CD14-positive monocyte (primary cell): ENCODE measurements at regions not wholly inside any gene's neighbourhood (a gene's known extent, or its start where the extent isn't known, plus 50 kb on each side); places are given as distances from the start of the nearest gene placed in this dataset.

ENCODE experiments used
- DNase-seq, 3 donors: peaks; one replicate each; pipeline ENCODE4 v3.0.0-alpha.2; 2011 to 2022
- H2AFZ ChIP-seq: 2 replicates; pipeline ENCODE4 v1.6.0; 2012; ENCODE audit warnings: mild to moderate bottlenecking, low read depth, low read length, inconsistent platforms; ENCODE audit not compliant: insufficient read depth, poor library complexity, severe bottlenecking
- H3K27ac ChIP-seq, 2 donors: 1 replicate in 1 of 2; 2 replicates in 1 of 2; pipeline ENCODE4 v1.5.1; 2012 to 2013; ENCODE audit warnings: low read length in 2 of 2, control low read depth in 1 of 2, inconsistent platforms in 1 of 2, low read depth in 1 of 2, mild to moderate bottlenecking in 1 of 2
- H3K27me3 ChIP-seq, 2 donors: one replicate each; pipeline versions ENCODE4 v1.6.0 to v1.6.1; 2011 to 2013; ENCODE audit warnings: low read length in 2 of 2; ENCODE audit not compliant: control insufficient read depth in 2 of 2, insufficient read depth in 2 of 2
- H3K36me3 ChIP-seq, 2 donors: replicated peaks in 1 of 2; 1 replicate in 1 of 2; 2 replicates in 1 of 2; pipeline versions ENCODE4 v1.5.1 to v1.6.1; 2012 to 2013; ENCODE audit warnings: low read length in 2 of 2, control low read depth in 1 of 2, inconsistent platforms in 1 of 2, mild to moderate bottlenecking in 1 of 2; ENCODE audit not compliant: insufficient read depth in 2 of 2, control insufficient read depth in 1 of 2
- H3K4me1 ChIP-seq, 2 donors: 1 replicate in 1 of 2; 2 replicates in 1 of 2; pipeline versions ENCODE4 v1.5.1 to v1.6.1; 2012 to 2013; ENCODE audit warnings: low read length in 2 of 2, control low read depth in 1 of 2, inconsistent platforms in 1 of 2, mild to moderate bottlenecking in 1 of 2, moderate library complexity in 1 of 2; ENCODE audit not compliant: insufficient read depth in 2 of 2, control insufficient read depth in 1 of 2
- H3K4me2 ChIP-seq: replicated peaks from 2 replicates; pipeline ENCODE3; 2012; ENCODE audit warnings: low read length, moderate library complexity, mild to moderate bottlenecking; ENCODE audit not compliant: poor library complexity, severe bottlenecking; ENCODE audit errors: extremely low read depth
- H3K4me3 ChIP-seq, 3 experiments: fragments of 200-600 bp in 1 of 3; sonication (generic) in 1 of 3; replicated peaks in 1 of 3; 1 replicate in 2 of 3; 2 replicates in 1 of 3; pipeline ENCODE4 v1.5.1; 2011 to 2013; ENCODE audit warnings: low read length in 3 of 3, mild to moderate bottlenecking in 3 of 3, control low read depth in 2 of 3, low read depth in 2 of 3, inconsistent platforms in 1 of 3, moderate library complexity in 1 of 3
- H3K79me2 ChIP-seq: 2 replicates; pipeline ENCODE4 v1.6.0; 2012; ENCODE audit warnings: mild to moderate bottlenecking, control low read depth, inconsistent platforms, low read length, moderate library complexity; ENCODE audit not compliant: insufficient read depth
- H3K9ac ChIP-seq: 2 replicates; pipeline ENCODE4 v1.6.0; 2017; ENCODE audit warnings: low read length, mild to moderate bottlenecking; ENCODE audit not compliant: insufficient read depth, poor library complexity, severe bottlenecking
- H3K9me3 ChIP-seq, 2 donors: replicated peaks in 1 of 2; 1 replicate in 1 of 2; 2 replicates in 1 of 2; pipeline versions ENCODE4 v1.5.1 to v1.6.1; 2012 to 2013; ENCODE audit warnings: low read length in 2 of 2, control low read depth in 1 of 2; ENCODE audit not compliant: control insufficient read depth in 1 of 2, insufficient read depth in 1 of 2
- H4K20me1 ChIP-seq: 2 replicates; pipeline ENCODE4 v1.6.0; 2012; ENCODE audit warnings: mild to moderate bottlenecking, low read length, control low read depth, moderate library complexity; ENCODE audit not compliant: insufficient read depth
- H3K27ac Mint-ChIP-seq, 7 donors: one replicate each; pipeline ENCODE4 v1.8.0; 2020; ENCODE audit warnings: mild to moderate bottlenecking in 7 of 7, mixed read lengths in 7 of 7, moderate library complexity in 6 of 7, inconsistent platforms in 2 of 7
- H3K27me3 Mint-ChIP-seq, 3 donors: one replicate each; pipeline ENCODE4 v1.8.0; 2021 to 2022; ENCODE audit warnings: low read depth in 3 of 3, mild to moderate bottlenecking in 3 of 3, mixed read lengths in 3 of 3, moderate library complexity in 3 of 3, inconsistent platforms in 1 of 3
- H3K36me3 Mint-ChIP-seq, 2 donors: one replicate each; pipeline ENCODE4 v1.8.0; 2020; ENCODE audit warnings: mixed read lengths in 2 of 2, inconsistent platforms in 1 of 2, mild to moderate bottlenecking in 1 of 2
- H3K4me1 Mint-ChIP-seq: one replicate; pipeline ENCODE4 v1.8.0; 2020; ENCODE audit warnings: mild to moderate bottlenecking, mixed read lengths
- H3K4me3 Mint-ChIP-seq, 2 donors: one replicate each; pipeline ENCODE4 v1.8.0; 2020; ENCODE audit warnings: mild to moderate bottlenecking in 2 of 2, mixed read lengths in 2 of 2, moderate library complexity in 1 of 2
- H3K9me3 Mint-ChIP-seq, 7 donors: one replicate each; pipeline ENCODE4 v1.8.0; 2020 to 2022; ENCODE audit warnings: mixed read lengths in 7 of 7, mild to moderate bottlenecking in 6 of 7, moderate library complexity in 6 of 7, inconsistent platforms in 2 of 7
- WGBS: methylation state at CpG from one replicate; pipeline ENCODE4 v1.1.5; 2013; ENCODE audit warnings: missing lambda C conversion rate; ENCODE audit not compliant: insufficient coverage; 5-methylcytosine and 5-hydroxymethylcytosine counted together
- intact Hi-C, 2 donors: fragments of 100-400 bp; cut with micrococcal nuclease; formaldehyde crosslinking; loops; one replicate each; pipeline versions ENCODE4 v1.15.0 to v1.15.1; 2023
- TF ChIP-seq, protein P1 (sequence below): fragments of 200-600 bp; IDR thresholded peaks from one replicate; pipeline ENCODE4 v1.8.0; 2022; ENCODE audit warnings: antibody characterized with exemption, mild to moderate bottlenecking

DNA sequence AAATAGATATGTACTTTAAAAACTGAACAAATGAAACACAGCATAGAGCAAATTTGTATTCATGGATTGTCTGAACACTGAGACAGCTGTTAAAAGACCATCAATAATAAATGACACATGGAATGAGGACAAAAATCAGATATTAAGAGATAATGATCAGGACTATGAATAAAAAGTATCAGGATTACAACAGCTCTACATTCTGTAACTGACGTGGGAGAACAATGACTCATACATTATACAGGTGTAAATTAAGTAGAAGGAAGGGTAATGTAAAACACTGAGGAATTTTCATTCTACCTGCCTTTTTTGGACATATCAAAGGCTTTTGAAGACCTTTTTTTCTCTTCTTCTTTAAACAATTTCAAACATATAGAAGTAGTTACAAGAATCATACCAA is 310.9 kb upstream of the ANO3 start:
- Histone ChIP-seq H3K9ac (no peak overlapping the region), H4K20me1 (no peaks in the 10 kb centered on the region), H3K79me2 (no peaks in the 10 kb centered on the region), H3K36me3 (no peaks in the 10 kb centered on the region), H3K4me3 (no peak overlapping the region), H3K9me3 (no peaks in the 10 kb centered on the region), H3K27ac (no peak overlapping the region), H3K27me3 (no peaks in the 10 kb centered on the region), H3K4me2 (no peak overlapping the region), H2AFZ (no peak overlapping the region), H3K4me1 (no peaks in the 10 kb centered on the region)
- WGBS: no CpG with 5 or more reads among the region's 1 CpG
- intact Hi-C loops: no loop called here
- Mint-ChIP-seq H3K27ac (no peak overlapping the region), H3K4me1 (no peaks in the 10 kb centered on the region), H3K36me3 (no peaks in the 10 kb centered on the region), H3K27me3 (peaks cover 0 to 2% (median 1%) of the 10 kb centered on the region in 3 donors), H3K4me3 (no peak overlapping the region), H3K9me3 (no peaks in the 10 kb centered on the region)
- DNase-seq: no peak
- TF ChIP-seq, protein P1, sequence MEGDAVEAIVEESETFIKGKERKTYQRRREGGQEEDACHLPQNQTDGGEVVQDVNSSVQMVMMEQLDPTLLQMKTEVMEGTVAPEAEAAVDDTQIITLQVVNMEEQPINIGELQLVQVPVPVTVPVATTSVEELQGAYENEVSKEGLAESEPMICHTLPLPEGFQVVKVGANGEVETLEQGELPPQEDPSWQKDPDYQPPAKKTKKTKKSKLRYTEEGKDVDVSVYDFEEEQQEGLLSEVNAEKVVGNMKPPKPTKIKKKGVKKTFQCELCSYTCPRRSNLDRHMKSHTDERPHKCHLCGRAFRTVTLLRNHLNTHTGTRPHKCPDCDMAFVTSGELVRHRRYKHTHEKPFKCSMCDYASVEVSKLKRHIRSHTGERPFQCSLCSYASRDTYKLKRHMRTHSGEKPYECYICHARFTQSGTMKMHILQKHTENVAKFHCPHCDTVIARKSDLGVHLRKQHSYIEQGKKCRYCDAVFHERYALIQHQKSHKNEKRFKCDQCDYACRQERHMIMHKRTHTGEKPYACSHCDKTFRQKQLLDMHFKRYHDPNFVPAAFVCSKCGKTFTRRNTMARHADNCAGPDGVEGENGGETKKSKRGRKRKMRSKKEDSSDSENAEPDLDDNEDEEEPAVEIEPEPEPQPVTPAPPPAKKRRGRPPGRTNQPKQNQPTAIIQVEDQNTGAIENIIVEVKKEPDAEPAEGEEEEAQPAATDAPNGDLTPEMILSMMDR: no peak

DNA sequence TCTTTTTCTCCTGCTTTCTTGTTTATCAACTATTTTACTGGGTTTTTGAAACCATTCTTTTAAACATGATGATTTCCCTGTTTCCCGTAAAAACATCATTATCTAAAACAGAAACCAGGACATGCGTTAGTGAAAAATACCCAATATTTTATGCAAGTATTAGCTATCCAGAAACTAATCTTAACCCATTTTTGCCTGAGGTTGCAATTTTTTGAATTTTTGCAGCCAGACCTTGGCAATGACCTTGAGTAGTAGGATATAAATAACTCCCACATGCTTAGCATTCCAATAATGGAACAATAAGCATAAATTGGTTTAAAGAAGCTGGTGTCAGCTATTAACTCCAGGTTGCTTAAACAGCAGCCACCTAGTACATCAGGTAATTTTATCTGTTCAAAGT is 308.9 kb upstream of the ANO3 start:
- intact Hi-C loops: no loop called here
- Histone ChIP-seq H3K36me3 (no peaks in the 10 kb centered on the region), H2AFZ (no peak overlapping the region), H3K79me2 (no peaks in the 10 kb centered on the region), H3K9me3 (no peaks in the 10 kb centered on the region), H3K9ac (no peak overlapping the region), H3K4me2 (no peak overlapping the region), H3K4me1 (no peaks in the 10 kb centered on the region), H3K27me3 (no peaks in the 10 kb centered on the region), H4K20me1 (no peaks in the 10 kb centered on the region), H3K27ac (no peak overlapping the region), H3K4me3 (no peak overlapping the region)
- H3K27ac Mint-ChIP-seq: no peak overlapping the region
- H3K4me3 Mint-ChIP-seq: no peak overlapping the region
- H3K9me3 Mint-ChIP-seq: no peaks in the 10 kb centered on the region
- peaks cover 0 to 2% (median 1%) of the 10 kb centered on the region in 3 donors for H3K27me3 Mint-ChIP-seq
- H3K36me3 Mint-ChIP-seq: no peaks in the 10 kb centered on the region
- no CpG with 5 or more reads among the region's 2 CpGs for WGBS
- no peak for DNase-seq
- H3K4me1 Mint-ChIP-seq: no peaks in the 10 kb centered on the region
- TF ChIP-seq, protein P1: no peak
